SU-DHL-6 (cell line): ENCODE measurements at regions not wholly inside any gene's neighbourhood (a gene's known extent, or its start where the extent isn't known, plus 50 kb on each side); places are given as distances from the start of the nearest gene placed in this dataset.

Experiments
- H2AFZ ChIP-seq: fragments of 200-600 bp; sonication (generic); 2 replicates; pipeline ENCODE4 v1.6.1; 2014; ENCODE audit warnings: low read depth, mild to moderate bottlenecking, moderate library complexity, mixed read lengths, antibody characterized with exemption, low read length; ENCODE audit not compliant: severe bottlenecking
- H3F3A ChIP-seq: fragments of 200-600 bp; shearing (Covaris generic); 2 replicates; pipeline ENCODE4 v1.6.0; 2016; ENCODE audit warnings: antibody characterized with exemption, mild to moderate bottlenecking; ENCODE audit not compliant: insufficient read depth
- H3K27ac ChIP-seq: fragments of 200-600 bp; sonication (generic); 2 replicates; pipeline ENCODE4 v1.5.1; 2016; ENCODE audit warnings: low read depth, mild to moderate bottlenecking, low read length, moderate library complexity, mixed read lengths
- H3K27me3 ChIP-seq: fragments of 200-600 bp; sonication (generic), shearing (Covaris generic); 2 replicates; pipeline ENCODE4 v1.6.0; 2014; ENCODE audit warnings: mild to moderate bottlenecking, low read length
- H3K36me3 ChIP-seq: fragments of 200-600 bp; sonication (generic); 2 replicates; pipeline ENCODE4 v1.6.1; 2014; ENCODE audit warnings: mild to moderate bottlenecking, low read length, mixed read lengths
- H3K4me2 ChIP-seq: fragments of 300-600, 200-600 bp; shearing (Covaris generic), sonication (generic); 2 replicates; pipeline ENCODE4 v1.6.0; 2014; ENCODE audit warnings: low read length, low read depth, mild to moderate bottlenecking; ENCODE audit not compliant: poor library complexity, severe bottlenecking
- H3K4me3 ChIP-seq: fragments of 200-600 bp; sonication (generic); 2 replicates; pipeline ENCODE4 v1.5.1; 2014; ENCODE audit warnings: antibody characterized with exemption, low read length, mild to moderate bottlenecking, mixed read lengths; ENCODE audit not compliant: insufficient read depth, poor library complexity, severe bottlenecking
- H3K79me2 ChIP-seq: fragments of 200-600 bp; sonication (generic); 2 replicates; pipeline ENCODE4 v1.6.1; 2014; ENCODE audit warnings: mild to moderate bottlenecking, low read length, moderate library complexity; ENCODE audit not compliant: insufficient read depth
- H3K9ac ChIP-seq: fragments of 200-600 bp; sonication (generic); 2 replicates; pipeline ENCODE4 v1.7.0; 2014; ENCODE audit warnings: mild to moderate bottlenecking, low read length
- H3K9me2 ChIP-seq: fragments of 200-600 bp; sonication (generic); replicated peaks from 2 replicates; pipeline ENCODE4 v1.6.1; 2014; ENCODE audit warnings: low read length; ENCODE audit not compliant: insufficient read depth
- H3K9me3 ChIP-seq: fragments of 200-600 bp; sonication (generic); 2 replicates; pipeline ENCODE4 v1.6.1; 2014; ENCODE audit warnings: low read length, mixed read lengths; ENCODE audit not compliant: insufficient read depth
- H4K20me1 ChIP-seq: fragments of 200-600 bp; sonication (generic); 2 replicates; pipeline ENCODE4 v1.6.1; 2014; ENCODE audit warnings: low read depth, mild to moderate bottlenecking, antibody characterized with exemption, low read length, moderate library complexity, mixed read lengths
- CTCF ChIP-seq: fragments of 200-600 bp; sonication (generic); IDR thresholded peaks from one replicate; pipeline ENCODE4 v1.5.1; 2017; ENCODE audit warnings: antibody characterized with exemption, mild to moderate bottlenecking, low read length, moderate library complexity; ENCODE audit not compliant: insufficient read depth, poor library complexity, severe bottlenecking
- EZH2phosphoT487 ChIP-seq: fragments of 200-600 bp; sonication (generic), shearing (Covaris generic); conservative IDR thresholded peaks from 2 replicates; pipeline ENCODE4 v1.6.1; 2018; ENCODE audit warnings: mild to moderate bottlenecking, antibody characterized with exemption, low read length, moderate library complexity, mixed read lengths

GRCh38 chr5:127133071-127133470 is 59.8 kb upstream of the C5orf63 start:
- no peaks in the 10 kb centered on the region for H3K9me3 ChIP-seq
- H3K9ac ChIP-seq: no peak overlapping the region
- H2AFZ ChIP-seq: no peak overlapping the region
- H3K4me2 ChIP-seq: no peak overlapping the region
- H3K27ac ChIP-seq: no peak overlapping the region
- no peaks in the 10 kb centered on the region for H3F3A ChIP-seq
- no peaks in the 10 kb centered on the region for H3K27me3 ChIP-seq
- H3K9me2 ChIP-seq: no peaks in the 10 kb centered on the region
- TF ChIP-seq EZH2phosphoT487 (no peak), CTCF (no peak)
- H3K36me3 ChIP-seq: no peaks in the 10 kb centered on the region
- H3K79me2 ChIP-seq: no peaks in the 10 kb centered on the region
- H4K20me1 ChIP-seq: no peaks in the 10 kb centered on the region
- no peak overlapping the region for H3K4me3 ChIP-seq

- no peaks in the 10 kb centered on the region for H3K36me3 ChIP-seq
- no peak overlapping the region for H3K4me3 ChIP-seq
- no peak overlapping the region for H3K9ac ChIP-seq
- TF ChIP-seq CTCF (no peak), EZH2phosphoT487 (no peak)
- H3K27me3 ChIP-seq: no peaks in the 10 kb centered on the region
- H3K79me2 ChIP-seq: no peaks in the 10 kb centered on the region
- no peaks in the 10 kb centered on the region for H3K9me3 ChIP-seq
- H3F3A ChIP-seq: no peaks in the 10 kb centered on the region
- H3K27ac ChIP-seq: no peak overlapping the region
- H4K20me1 ChIP-seq: no peaks in the 10 kb centered on the region
- no peak overlapping the region for H3K4me2 ChIP-seq
- no peaks in the 10 kb centered on the region for H3K9me2 ChIP-seq
- no peak overlapping the region for H2AFZ ChIP-seq
Measured at GRCh38 chr5:127136908-127137307, 63.6 kb upstream of the C5orf63 start.

GRCh38 chr5:127143722-127144121 is 70.4 kb upstream of the C5orf63 start:
- H3K27ac ChIP-seq: no peak overlapping the region
- H3K9me3 ChIP-seq: no peaks in the 10 kb centered on the region
- no peaks in the 10 kb centered on the region for H4K20me1 ChIP-seq

More at GRCh38 chr5:127143722-127144121, 70.4 kb upstream of the C5orf63 start:
- no peaks in the 10 kb centered on the region for H3K9me2 ChIP-seq
- no peak overlapping the region for H3K4me3 ChIP-seq
- no peaks in the 10 kb centered on the region for H3K27me3 ChIP-seq
- H3K4me2 ChIP-seq: no peak overlapping the region
- no peak overlapping the region for H3K9ac ChIP-seq
- no peaks in the 10 kb centered on the region for H3K36me3 ChIP-seq
- no peaks in the 10 kb centered on the region for H3F3A ChIP-seq
- H2AFZ ChIP-seq: no peak overlapping the region
- H3K79me2 ChIP-seq: no peaks in the 10 kb centered on the region
- TF ChIP-seq CTCF: no peak
- no peak for TF ChIP-seq EZH2phosphoT487
